ENCODE measurements at regions not wholly inside any gene's neighbourhood (a gene's known extent, or its start where the extent isn't known, plus 50 kb on each side); places are given as distances from the start of the nearest gene placed in this dataset.

GRCh38 chr2:176427549-176427948, 158.3 kb downstream of the MTX2 start:
- no peak for DNase-seq

- DNase-seq: peak; percentile 93
Observed at GRCh38 chr2:176428944-176429469, 159.8 kb downstream of the MTX2 start.

DNA sequence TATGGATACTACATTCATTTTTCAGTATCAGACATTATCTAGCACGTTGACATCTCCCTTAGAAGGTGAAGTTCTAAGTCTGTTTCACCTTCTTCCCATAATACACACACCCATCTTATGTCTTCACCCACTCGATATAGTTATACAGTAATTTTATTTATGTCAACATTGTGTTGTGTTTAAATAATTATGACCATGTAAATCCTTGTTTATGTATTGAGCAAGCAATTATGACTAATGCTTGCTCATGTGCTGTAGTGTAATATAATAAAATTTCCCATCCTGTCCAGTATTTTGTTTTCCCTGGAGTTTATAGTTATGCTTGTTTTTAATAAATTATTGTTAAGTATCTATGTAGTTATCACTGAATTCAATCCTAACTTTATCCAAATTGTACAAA, 163.2 kb downstream of the MTX2 start:
- no peak for DNase-seq

DNA sequence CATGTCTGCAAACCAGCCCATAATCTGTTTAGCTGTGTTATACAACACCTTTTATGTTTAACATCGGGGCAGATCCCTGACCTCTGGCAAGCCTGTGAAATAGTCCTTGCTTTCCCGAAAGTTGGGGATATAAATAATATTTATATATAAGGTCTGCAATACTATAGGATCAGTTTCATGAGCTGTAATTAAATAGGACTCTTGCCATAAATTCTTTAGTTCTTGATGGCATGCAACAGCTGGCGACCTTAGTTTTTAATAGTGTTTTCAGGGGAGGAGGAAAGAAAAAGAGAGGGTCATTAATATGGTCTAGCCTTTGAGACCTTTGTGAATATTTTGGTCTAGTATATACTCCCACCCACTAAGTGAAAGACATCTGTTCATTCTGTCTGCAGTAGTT, 166.5 kb downstream of the MTX2 start:
- DNase-seq: no peak

DNA sequence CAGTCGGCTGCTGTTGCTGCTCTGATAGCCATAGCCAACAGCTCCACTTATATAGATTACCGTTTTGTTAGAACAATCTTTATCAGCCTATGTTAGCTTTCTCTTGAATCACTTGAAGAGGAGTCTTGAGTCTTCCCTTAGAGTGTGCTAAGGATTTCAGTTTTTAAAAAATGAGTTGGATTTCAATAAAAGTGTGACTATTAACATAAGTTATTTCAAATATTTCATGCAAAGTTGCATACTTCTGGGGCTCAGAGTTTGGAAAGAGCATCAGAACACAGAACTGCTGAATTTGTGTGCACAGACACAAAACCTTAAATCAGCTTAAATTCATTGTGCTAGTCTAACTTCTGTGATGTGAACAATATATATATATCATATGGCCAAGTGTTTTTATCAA, 174.7 kb downstream of the MTX2 start:
- DNase-seq: no peak

DNA sequence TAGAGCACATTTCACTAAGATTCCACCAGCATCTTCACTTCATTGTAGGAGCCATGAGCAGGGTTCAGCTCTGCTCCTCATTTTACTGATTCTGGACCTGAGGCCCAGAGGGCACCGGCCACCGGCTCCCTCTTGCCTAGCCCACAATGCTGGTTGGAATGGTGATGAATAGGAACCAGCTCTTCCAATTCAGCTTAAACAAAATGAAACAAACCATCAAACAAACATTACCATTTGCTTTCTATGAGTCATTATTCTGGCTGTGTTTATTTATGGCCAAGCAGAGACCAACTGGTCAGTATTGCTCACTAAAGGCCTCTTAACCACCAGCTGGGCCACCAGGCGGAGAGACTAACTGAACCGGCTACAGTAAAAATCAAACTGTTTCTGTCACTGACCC, 176.7 kb downstream of the MTX2 start:
- no peak for DNase-seq

- DNase-seq: no peak
Observed at GRCh38 chr2:176446718-176447414, 177.6 kb downstream of the MTX2 start.

GRCh38 chr2:176447616-176448015, 178.4 kb downstream of the MTX2 start:
- no peak for DNase-seq

DNA sequence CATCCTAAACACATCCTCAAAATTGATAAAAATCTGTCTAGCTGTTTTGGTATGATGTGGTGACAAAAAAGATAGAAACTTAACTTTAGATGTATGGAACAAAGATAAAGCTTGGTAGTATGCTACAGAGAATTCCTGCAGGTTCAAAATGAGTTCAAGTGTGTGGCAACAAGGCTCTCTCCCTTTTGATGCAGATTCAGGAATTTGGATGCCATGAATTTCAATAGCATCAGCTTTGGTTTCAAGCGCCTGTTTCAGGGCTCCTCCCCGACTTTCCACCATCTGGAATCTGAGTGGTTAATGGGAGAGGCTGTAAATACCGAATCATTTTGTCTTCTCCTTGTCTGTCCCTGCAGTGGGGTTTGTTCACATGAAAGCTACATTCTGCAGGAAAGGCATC, 180.6 kb downstream of the MTX2 start:
- DNase-seq: no peak

- no peak for DNase-seq
Observed at GRCh38 chr2:176453784-176454183, 184.5 kb downstream of the MTX2 start.

DNA sequence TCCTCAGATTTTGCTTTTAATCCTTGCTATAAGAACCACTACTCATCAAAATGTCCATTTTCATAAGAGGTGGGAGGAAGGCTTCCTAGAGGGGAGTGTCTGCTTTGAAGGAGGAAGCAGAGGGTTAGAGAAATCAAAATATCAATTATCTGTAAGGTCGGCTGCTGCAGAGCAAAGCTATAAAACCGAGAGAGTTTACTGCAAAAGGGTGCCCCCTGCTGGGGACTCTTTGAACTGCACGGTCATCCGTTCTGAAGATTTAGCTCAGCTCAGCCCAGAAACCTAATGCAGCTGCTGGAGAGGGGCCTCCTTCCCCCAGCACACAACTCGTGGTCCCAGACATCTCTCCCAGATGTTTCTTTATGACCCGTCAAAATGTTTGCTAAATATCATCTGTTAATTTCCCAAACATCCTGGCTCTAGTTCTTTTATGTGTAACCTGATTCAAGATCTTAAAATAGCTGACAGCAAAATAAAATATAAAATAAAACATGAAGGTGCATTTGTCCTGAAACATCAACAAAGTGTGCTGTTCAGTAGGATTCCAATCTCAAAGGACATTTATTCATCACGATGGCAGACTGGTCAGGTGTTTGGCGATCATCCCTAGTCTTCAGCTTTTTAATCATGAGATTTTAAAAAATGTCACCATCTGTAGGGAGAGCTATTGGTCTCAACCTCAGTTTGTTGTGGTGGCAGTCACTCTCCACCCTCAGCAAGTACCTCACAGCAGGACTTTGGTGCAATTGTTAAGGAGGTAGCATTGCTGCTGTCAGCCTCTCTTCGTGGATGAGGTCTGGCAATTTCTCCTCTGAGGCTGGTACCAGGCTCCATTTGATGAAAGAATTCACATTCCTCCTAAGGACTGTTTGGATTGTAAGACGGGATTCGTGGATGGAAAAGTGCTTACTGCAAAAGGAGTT, 185.9 kb downstream of the MTX2 start:
- DNase-seq: peak; percentile 91

DNA sequence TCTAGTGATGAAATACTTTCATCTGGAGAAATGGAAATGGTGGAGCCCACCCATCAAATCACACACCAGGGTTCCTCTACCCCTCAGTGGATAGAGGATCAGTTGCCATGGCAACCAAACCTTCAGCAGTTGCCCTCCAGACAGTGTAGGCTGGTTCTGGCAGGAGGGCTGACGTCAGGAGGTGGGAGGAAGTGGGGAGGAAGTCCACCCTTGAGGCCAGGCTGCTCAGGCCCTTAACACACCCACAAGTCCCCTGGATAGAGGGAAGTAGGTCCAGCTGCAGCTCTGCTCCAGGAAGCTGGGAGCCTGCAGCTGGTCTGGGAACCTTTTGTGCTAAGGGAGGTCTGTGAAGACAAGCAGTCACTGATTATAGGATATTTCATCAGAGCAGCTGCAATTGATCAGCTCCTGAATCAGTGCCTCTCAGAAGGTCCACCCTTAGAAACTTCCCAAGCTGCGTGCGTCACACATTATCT, 186.6 kb downstream of the MTX2 start:
- no peak for DNase-seq

GRCh38 chr2:176457481-176457880, 188.2 kb downstream of the MTX2 start:
- no peak for DNase-seq

GRCh38 chr2:176461098-176461808, 192.0 kb downstream of the MTX2 start:
- no peak for DNase-seq

DNA sequence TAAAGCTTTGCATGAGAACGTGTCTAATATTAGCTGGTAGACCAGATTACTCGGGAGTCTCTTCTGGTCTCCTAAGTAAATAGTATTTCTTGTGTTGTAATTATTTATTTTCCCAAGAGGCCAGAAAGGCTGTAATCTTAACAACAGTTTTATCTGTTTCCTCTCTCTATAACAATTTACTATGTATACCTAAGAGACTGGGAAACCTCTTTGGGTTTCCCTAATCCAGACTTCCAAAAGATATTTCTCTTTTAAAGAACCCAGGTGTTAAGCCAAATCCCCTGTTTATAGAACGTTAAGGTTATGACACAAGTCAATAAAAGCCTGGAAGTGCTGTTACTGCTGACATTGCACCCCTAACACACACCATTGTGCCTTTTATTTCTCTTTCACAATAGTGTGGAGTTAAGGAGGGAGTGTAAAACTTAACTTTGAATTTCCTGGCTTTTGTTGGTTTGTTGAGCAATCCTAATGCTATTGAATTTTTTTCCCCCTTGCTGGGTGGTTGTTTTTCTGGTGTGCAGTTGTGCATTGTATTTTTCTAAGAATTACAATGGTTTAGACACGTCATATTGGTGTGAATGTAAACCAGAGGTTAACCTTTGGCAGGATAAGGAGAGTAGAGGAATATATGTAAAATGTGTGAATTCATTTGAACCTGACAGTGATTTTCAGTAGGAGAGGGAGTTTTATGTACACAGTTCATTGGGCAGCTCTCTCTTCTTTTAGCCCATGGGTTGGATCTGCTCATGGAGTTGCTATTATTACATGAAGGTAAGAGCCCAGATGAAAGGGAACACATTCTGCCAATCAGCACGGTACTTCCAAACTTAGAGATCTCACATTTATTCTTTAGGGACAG, 192.8 kb downstream of the MTX2 start:
- no peak for DNase-seq

DNA sequence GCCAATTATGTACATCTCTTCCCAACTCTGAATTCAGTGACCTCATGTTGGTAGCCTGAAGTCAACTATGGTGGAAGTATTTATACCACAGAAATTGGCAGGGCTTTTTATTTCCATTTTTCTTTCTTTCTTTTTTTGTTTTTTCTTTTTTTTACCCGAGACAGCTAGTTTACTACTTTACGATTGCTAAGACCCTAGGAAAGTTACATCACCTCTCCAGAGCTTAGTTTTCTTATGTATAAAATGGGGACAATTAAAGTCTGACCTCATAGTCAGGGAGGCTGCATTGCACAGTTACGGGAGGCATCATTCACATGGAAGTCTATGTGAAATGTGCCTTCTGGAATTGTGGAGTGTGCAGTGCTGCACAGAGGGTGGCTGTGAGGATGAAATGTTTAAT, 194.3 kb downstream of the MTX2 start:
- no peak for DNase-seq

GRCh38 chr2:176464886-176465564, 195.8 kb downstream of the MTX2 start:
- DNase-seq: no peak

GRCh38 chr2:176466918-176467452, 197.7 kb downstream of the MTX2 start:
- no peak for DNase-seq

DNA sequence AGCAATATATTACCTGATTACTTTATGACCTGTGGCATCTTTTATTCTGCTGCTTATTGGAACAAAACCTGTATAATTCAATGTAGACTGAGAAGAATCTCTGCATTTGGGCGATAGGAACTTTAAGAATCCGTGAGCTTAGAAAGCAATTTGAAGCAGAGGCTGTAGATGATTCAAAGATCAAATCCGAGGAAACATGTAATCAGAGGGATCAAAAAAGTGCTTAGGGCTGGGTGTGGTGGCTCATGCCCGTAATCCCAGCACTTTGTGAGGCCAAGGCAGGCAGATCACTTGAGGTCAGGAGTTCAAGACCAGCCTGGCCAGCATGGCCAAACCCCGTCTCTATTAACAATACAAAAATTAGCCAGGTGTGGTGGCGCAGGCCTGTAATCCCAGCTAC, 198.4 kb downstream of the MTX2 start:
- DNase-seq: no peak

DNA sequence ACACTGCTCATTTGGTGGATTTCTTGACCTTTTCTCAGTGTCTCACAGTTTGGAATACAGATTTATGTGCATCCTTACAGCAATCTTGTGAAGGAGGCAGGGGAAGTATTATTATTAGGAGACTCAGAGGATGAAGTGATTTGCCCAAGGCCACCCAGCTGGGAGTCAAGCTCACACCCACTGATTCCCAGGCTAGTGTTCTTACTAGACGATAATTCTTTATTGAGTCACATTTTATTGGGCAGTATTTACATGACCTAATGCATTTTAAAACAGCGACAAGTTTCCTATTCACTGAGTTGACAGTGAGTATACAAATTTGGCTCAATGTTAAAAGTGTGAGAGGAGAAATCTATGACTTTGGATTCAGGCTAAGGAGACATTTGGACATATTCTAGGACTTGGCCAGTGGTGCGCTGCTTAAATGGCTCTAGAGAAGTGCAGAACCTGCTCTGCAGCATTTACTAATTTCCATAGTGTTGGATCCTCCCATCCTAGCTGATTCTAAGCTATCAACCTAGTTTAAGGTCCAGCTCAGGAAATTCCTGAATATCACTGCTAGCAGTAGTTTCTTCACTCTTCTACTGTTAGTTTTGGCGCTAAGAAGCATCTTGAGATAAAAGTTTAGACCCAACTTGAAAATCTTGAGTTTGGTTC, 199.3 kb downstream of the MTX2 start:
- no peak for DNase-seq

DNA sequence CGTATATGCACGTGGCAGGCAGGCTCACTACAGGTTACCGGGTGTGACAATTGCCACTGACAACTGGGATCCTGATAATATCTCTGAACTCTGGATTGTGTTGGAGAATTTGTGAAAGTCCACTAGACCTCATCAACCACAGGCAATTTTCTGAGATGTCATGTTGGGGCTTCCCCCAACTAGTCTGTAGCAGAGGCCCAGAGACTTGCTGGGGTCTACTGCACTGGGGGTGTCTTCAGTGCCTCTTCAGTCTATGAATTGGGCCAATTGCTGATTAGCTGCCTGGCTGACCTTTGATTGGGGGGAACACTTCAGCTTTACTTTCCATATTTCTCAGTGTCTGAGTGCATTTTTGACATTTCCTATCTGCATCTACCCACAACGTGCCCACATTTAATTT, 201.5 kb downstream of the MTX2 start:
- peak; percentile 23 for DNase-seq
